Fibroblast of the aortic adventitia (primary cell): ENCODE measurements at regions not wholly inside any gene's neighbourhood (a gene's known extent, or its start where the extent isn't known, plus 50 kb on each side); places are given as distances from the start of the nearest gene placed in this dataset.

Source experiments
- DNase-seq: peaks from one replicate; pipeline ENCODE4 v3.0.0-alpha.2; 2010; ENCODE audit warnings: low read depth
- H3K4me3 ChIP-seq: 2 replicates; pipeline ENCODE4 v1.5.1; 2011; ENCODE audit warnings: low read depth, mild to moderate bottlenecking, control low read depth, low read length, moderate library complexity
- CTCF ChIP-seq: IDR thresholded peaks from 2 replicates; pipeline ENCODE4 v1.5.1; 2011; ENCODE audit warnings: mild to moderate bottlenecking, low read length, control low read depth, inconsistent platforms; ENCODE audit not compliant: insufficient read depth

- no peak overlapping the region for H3K4me3 ChIP-seq
- no peak for DNase-seq
- no peak for TF ChIP-seq CTCF
Observed at GRCh38 chr11:25876456-25876965, 455.4 kb upstream of the ANO3 start.

GRCh38 chr11:25886036-25886435, 445.9 kb upstream of the ANO3 start:
- no peak for TF ChIP-seq CTCF
- no peak overlapping the region for H3K4me3 ChIP-seq
- DNase-seq = no peak

GRCh38 chr11:25890626-25891260, 441.2 kb upstream of the ANO3 start:
- no peak for DNase-seq
- TF ChIP-seq CTCF = no peak
- H3K4me3 ChIP-seq = no peak overlapping the region

GRCh38 chr11:25891960-25892359, 440.0 kb upstream of the ANO3 start:
- TF ChIP-seq CTCF = no peak
- H3K4me3 ChIP-seq = no peak overlapping the region
- no peak for DNase-seq

GRCh38 chr11:25899617-25900160, 432.2 kb upstream of the ANO3 start:
- TF ChIP-seq CTCF = no peak
- H3K4me3 ChIP-seq = no peak overlapping the region
- no peak for DNase-seq

GRCh38 chr11:25900814-25901213, 431.1 kb upstream of the ANO3 start:
- no peak for TF ChIP-seq CTCF
- DNase-seq = no peak

More at GRCh38 chr11:25900814-25901213, 431.1 kb upstream of the ANO3 start:
- H3K4me3 ChIP-seq = no peak overlapping the region
